EH (cell line): ENCODE measurements at regions not wholly inside any gene's neighbourhood (a gene's known extent, or its start where the extent isn't known, plus 50 kb on each side); places are given as distances from the start of the nearest gene placed in this dataset.
"Not testable (repeated sequence)": the region's sequence is repeated elsewhere in the genome, so short reads cannot be mapped to it uniquely, and the experiment has no call there.

Experiments
- DNase-seq: peaks from one replicate; pipeline ENCODE4 v3.0.0-alpha.2; 2015; ENCODE audit warnings: low read depth

- DNase-seq: not testable (repeated sequence)
Observed at GRCh38 chr20:30669330-30670029, 588.0 kb upstream of the DEFB115 start.

GRCh38 chr20:30671120-30671519 lies 586.3 kb upstream of the DEFB115 start:
- DNase-seq: not testable (repeated sequence)

- not testable (repeated sequence) for DNase-seq
Observed at GRCh38 chr20:30675988-30676564, 581.4 kb upstream of the DEFB115 start.

- not testable (repeated sequence) for DNase-seq
Observed at GRCh38 chr20:30682236-30682635, 575.2 kb upstream of the DEFB115 start.

GRCh38 chr20:30712861-30713260 lies 544.6 kb upstream of the DEFB115 start:
- DNase-seq: not testable (repeated sequence)

GRCh38 chr20:30719415-30720199 lies 537.9 kb upstream of the DEFB115 start:
- not testable (repeated sequence) for DNase-seq

- not testable (repeated sequence) for DNase-seq
Observed at GRCh38 chr20:30723511-30723910, 534.0 kb upstream of the DEFB115 start.

GRCh38 chr20:30723934-30724687 lies 533.4 kb upstream of the DEFB115 start:
- DNase-seq: not testable (repeated sequence)

- not testable (repeated sequence) for DNase-seq
Observed at GRCh38 chr20:30724688-30725074, 532.8 kb upstream of the DEFB115 start.

GRCh38 chr20:30725188-30725587 lies 532.3 kb upstream of the DEFB115 start:
- DNase-seq: not testable (repeated sequence)

GRCh38 chr20:30728271-30728885 lies 529.1 kb upstream of the DEFB115 start:
- DNase-seq: not testable (repeated sequence)
